ENCODE measurements at regions not wholly inside any gene's neighbourhood (a gene's known extent, or its start where the extent isn't known, plus 50 kb on each side); places are given as distances from the start of the nearest gene placed in this dataset.
"Not testable (repeated sequence)": the region's sequence is repeated elsewhere in the genome, so short reads cannot be mapped to it uniquely, and the experiment has no call there.

GRCh38 chr13:80496721-80497397 lies 155.9 kb upstream of the SPRY2 start:
- intact Hi-C loops (cut with micrococcal nuclease) = no loop called here

- intact Hi-C loops (cut with micrococcal nuclease) = not testable (repeated sequence)
Measured at GRCh38 chr13:80490491-80490943, 149.6 kb upstream of the SPRY2 start.

DNA sequence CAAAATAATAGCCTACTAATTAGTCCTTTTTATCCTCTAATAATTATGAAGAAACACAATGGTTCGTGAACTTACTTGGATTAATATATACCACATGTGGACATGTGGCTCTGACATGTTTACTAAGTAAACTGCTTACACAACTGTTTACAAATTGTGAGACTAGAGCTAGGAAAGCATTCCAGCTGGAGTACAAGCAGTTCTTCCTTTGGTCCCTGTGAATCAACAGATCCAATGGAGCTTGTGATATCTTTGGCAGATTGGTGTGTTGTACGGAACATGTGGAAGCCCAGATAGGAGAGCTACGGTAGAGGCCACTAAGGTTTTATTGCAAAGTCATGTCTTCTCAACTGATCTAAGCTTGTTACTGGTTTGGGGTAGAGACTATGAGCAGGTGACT lies 145.5 kb upstream of the SPRY2 start:
- intact Hi-C loops (cut with micrococcal nuclease) = no loop called here

- intact Hi-C loops (cut with micrococcal nuclease) = no loop called here
Measured at GRCh38 chr13:80483157-80483556, 142.2 kb upstream of the SPRY2 start.

DNA sequence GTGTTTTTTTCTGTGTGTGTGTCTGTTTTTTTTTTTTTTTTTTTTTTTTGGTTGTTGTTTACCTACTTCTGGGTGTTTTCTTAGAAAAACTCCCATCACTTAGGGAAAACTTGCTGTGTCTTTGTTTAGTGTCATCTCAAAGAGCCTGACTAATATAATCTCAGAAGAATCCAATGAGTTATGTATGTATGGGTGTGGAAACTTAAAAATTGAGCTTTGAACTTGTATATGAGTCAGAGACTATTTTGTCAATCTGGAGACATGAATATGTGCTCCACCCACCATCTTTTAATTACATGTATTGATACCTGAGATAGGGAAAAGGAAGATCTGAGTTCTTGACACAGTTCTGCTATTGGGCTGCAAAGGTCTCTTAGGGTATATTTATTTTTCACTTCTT lies 140.7 kb upstream of the SPRY2 start:
- intact Hi-C loops (cut with micrococcal nuclease) = no loop called here

DNA sequence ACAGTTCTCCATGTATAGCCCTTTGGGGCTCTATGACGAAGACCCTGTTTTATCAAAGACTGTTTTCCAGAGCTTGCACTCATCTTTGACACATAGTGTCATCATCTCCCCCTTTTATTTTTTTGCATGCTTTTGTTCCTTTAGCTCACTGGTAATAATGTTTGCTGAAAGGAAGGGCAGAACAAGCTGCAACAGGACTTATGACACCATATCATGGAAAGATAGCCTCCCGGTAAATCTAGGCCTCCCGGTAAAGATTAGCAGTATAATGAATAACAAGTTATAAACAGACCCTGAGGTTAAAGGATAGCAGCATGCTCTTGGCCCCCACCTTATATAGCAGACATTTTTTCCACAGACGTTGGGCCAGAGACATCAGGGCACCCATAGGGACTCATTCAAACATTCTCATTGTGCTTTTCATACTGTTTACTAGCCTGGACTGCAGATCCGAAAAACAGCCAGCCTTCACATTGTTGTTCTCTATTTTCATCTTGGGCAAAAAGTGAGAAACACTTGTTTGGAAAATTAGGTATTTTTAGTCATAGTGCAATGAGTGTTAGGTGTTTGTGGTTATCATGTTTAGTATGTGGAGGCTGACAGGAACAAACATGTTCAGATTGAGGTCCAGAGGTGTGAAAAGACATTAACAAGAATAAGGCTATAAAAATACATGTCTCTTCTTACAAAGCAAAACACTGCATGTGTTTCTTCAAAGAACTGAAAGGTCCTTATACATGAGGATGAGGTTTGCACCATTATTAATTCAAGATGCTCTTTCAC lies 136.9 kb upstream of the SPRY2 start:
- intact Hi-C loops (cut with micrococcal nuclease) = no loop called here

GRCh38 chr13:80476953-80477352 lies 136.0 kb upstream of the SPRY2 start:
- intact Hi-C loops (cut with micrococcal nuclease) = no loop called here

GRCh38 chr13:80475718-80476117 lies 134.8 kb upstream of the SPRY2 start:
- intact Hi-C loops (cut with micrococcal nuclease) = no loop called here

DNA sequence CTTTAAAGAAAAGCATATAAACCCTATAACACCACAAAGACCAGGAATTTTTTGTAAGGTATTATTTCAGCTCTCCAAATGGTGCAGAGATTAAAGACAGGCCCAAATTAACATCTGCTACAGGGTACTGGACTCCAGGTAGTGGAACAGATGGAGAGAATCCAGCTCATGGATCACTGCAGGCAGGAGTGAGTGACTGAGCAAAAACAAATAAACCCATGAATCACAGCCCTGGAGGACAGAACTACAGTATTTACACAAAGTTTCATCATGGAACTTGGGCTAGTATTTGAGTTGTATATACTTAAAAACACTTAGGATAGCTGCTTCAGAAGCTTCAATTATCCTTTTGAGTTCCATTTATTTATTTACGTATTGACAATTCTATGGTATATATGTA lies 132.8 kb upstream of the SPRY2 start:
- intact Hi-C loops (cut with micrococcal nuclease) = no loop called here

DNA sequence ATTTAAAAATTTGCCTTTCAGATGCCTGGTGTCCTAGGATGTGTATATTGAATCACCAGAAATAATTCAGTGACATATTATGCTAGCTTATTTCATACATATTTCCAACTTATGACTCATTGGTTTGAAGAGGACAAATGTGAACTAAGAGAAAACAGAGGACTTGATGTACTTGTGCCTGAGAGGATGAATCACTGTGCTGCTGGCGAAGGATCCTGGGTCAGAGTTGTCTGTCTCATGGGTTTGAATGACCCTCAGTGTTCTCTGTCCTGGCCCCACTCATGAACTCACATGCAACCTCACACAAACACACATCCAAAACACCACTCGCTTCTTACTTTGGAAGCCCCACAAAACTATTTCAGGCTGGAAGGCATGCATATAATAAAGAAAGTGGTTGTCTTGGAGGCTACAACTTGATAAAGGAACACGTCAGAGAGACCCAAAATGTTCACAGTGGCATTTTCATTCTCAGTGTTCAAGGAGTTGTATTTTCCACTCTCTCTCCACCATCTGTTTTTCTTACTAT lies 129.0 kb upstream of the SPRY2 start:
- intact Hi-C loops (cut with micrococcal nuclease) = no loop called here

- intact Hi-C loops (cut with micrococcal nuclease) = no loop called here
Measured at GRCh38 chr13:80469105-80469852, 128.4 kb upstream of the SPRY2 start.

GRCh38 chr13:80465321-80465720 lies 124.4 kb upstream of the SPRY2 start:
- intact Hi-C loops (cut with micrococcal nuclease) = no loop called here

- intact Hi-C loops (cut with micrococcal nuclease) = no loop called here
Measured at GRCh38 chr13:80463673-80464352, 122.9 kb upstream of the SPRY2 start.

- intact Hi-C loops (cut with micrococcal nuclease) = no loop called here
Measured at GRCh38 chr13:80462567-80462966, 121.6 kb upstream of the SPRY2 start.

- intact Hi-C loops (cut with micrococcal nuclease) = no loop called here
Measured at GRCh38 chr13:80462037-80462436, 121.1 kb upstream of the SPRY2 start.

DNA sequence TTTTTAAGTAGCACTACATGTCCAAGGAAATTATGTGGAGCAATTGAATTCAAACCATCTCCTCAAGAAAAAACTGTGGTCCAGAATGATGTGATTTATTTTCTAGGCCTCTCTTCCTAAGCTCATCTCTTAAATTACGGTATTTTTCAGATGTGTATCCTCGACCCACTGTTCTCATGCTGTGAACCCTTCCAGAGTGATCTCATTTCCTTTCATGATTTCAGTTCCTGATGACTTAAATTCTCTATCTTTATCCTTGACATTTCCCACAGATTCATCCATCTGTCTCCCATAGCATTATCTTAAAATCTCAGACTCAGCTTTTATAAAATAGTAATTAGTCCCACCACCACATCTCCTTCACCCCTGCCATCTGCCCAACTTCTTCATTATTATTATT lies 117.6 kb upstream of the SPRY2 start:
- intact Hi-C loops (cut with micrococcal nuclease) = no loop called here

DNA sequence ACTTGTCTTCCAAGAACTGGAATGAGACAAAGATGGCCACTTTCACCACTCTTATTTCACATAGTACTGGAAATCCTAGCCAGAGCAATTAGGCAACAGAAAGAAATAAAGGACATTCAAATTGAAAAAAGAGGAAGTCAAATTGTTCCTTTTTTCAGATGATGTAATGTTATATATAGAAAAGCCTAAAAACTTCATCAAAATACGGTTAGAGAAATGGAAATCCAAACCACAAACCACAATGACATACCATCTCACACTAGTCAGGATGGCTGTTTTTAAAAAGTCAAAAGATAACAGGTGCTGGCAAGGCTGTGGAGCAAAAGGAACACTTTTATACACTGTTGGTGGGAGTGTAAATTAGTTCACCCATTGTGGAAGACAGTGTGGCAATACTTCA lies 113.3 kb upstream of the SPRY2 start:
- intact Hi-C loops (cut with micrococcal nuclease) = no loop called here

DNA sequence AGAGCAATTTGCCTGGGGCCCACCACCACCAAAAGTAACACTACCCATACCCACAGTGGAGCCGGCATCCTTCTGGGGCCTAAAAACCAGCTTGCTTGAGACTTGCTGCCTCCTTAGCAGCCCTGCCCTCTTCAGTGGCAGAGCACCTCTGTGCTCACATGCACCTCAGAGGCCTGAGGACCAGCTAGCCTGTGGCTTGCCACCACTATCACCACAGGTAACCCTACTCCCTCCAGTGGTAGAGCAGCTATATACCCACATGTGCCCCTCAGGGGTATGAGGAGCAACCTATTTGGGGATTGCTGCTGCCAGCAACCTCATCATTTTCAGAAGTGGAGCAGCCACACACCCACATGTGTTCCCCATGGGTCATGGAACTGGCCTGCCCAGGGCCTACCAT lies 111.4 kb upstream of the SPRY2 start:
- intact Hi-C loops (cut with micrococcal nuclease) = no loop called here

DNA sequence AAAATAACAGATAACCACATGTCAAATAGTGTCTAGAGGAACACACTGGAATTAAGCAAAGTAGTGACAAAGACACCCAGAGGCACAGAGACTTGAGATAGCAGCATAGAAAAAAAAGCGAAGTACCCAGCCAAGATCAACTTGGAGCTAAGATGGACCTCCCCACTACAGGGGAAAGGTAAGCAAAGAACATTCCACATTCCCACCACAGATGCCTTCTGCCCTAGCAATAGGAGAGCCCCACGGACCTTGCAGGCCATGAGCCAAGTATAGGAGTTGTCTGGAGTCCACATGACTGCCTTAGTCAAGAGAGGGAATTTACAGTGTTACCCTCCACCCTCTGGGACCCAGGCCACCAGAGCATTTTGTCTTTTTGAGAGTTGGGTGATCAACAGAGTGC lies 110.7 kb upstream of the SPRY2 start:
- intact Hi-C loops (cut with micrococcal nuclease) = no loop called here

- intact Hi-C loops (cut with micrococcal nuclease) = no loop called here
Measured at GRCh38 chr13:80450386-80450785, 109.5 kb upstream of the SPRY2 start.

DNA sequence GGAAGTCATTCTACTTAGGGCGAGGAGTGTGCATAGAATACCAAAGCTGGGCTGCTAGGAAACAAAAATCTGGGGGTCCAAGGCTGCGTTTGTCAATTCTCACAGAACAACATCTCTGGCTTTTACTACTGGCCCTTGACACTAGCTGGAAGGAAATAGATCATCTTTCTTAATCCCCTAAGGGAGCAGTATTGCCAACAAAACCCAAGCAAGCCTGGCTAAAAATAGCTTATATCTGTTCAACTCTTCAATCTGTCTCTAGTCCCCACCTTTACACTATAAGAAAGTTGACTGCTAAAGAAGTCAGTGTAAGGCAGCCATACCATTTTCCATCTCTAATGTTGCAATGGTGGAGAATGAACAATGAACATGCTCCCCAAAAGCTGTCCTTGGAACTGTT lies 107.8 kb upstream of the SPRY2 start:
- intact Hi-C loops (cut with micrococcal nuclease) = no loop called here

Measured in T-helper 2 cell treated with Interferon-gamma antibody and Interleukin-4, amounts not matched to agents 100 ng/mL and 5 ng/mL, for 36 hours (primary cell).